ENCODE measurements at regions not wholly inside any gene's neighbourhood (a gene's known extent, or its start where the extent isn't known, plus 50 kb on each side); places are given as distances from the start of the nearest gene placed in this dataset.

GRCh38 chr2:154978244-154978643 lies 279.7 kb downstream of the KCNJ3 start:
- WGBS, 2 experiments (ENCODE audit: extremely low coverage in 2 of 2, insufficient read length in 1 of 2): no CpG with 5 or more reads among the region's 4 CpGs
- dilution Hi-C loops (cut with HindIII; ENCODE audit: low sequenced_read_pairs, unreplicated experiment): no loop called here

More at GRCh38 chr2:154978244-154978643, 279.7 kb downstream of the KCNJ3 start:
- in situ Hi-C loops (cut with MboI; ENCODE audit: low sequenced_read_pairs): no loop called here
- Histone ChIP-seq H3K27me3 (ENCODE audit: control insufficient read depth, insufficient read depth, low read length) (no peaks in the 10 kb centered on the region), H3K18ac (ENCODE audit: low read depth, low read length) (no peak overlapping the region), H2AK5ac (ENCODE audit: low read depth, low read length) (no peak overlapping the region), H3K56ac (ENCODE audit: extremely low read depth, insufficient read depth, low read length) (no peak overlapping the region), H3K36me3 (ENCODE audit: control insufficient read depth, insufficient read depth, low read length) (no peaks in the 10 kb centered on the region), H4K20me1 (ENCODE audit: insufficient read depth, low read length) (no peaks in the 10 kb centered on the region), H4K91ac (ENCODE audit: insufficient read depth, low read depth, low read length) (no peak overlapping the region), H3K79me1 (ENCODE audit: low read depth in 1 of 2, low read length in 2 of 2) (no peaks in the 10 kb centered on the region), H3K14ac (replicated peaks; ENCODE audit: low read depth, low read length) (no peak overlapping the region), H3K27ac (ENCODE audit: insufficient read depth, low read length) (no peak overlapping the region), H3K9me1 (ENCODE audit: insufficient read depth, low read length) (no peaks in the 10 kb centered on the region), H2BK120ac (ENCODE audit: low read depth, low read length) (no peak overlapping the region), H2AFZ (replicated peaks; ENCODE audit: low read length, poor library complexity) (no peak overlapping the region), H3K23ac (ENCODE audit: low read depth, low read length) (no peak overlapping the region), H2BK15ac (ENCODE audit: low read depth, low read length) (no peak overlapping the region), H4K5ac (ENCODE audit: low read depth, low read length) (no peak overlapping the region), H3K4me3 (ENCODE audit: insufficient read depth, low read depth, low read length) (no peak overlapping the region), H3K4me1 (ENCODE audit: control insufficient read depth, insufficient read depth, low read length) (no peaks in the 10 kb centered on the region), H3K4ac (ENCODE audit: low read depth, low read length) (no peak overlapping the region), H3K9me3 (ENCODE audit: control insufficient read depth, insufficient read depth, low read length) (0 out of 2 replicates have a peak, but pooled peaks cover 2% of the 10 kb centered on the region), H3K9ac (ENCODE audit: low read depth, low read length) (no peak overlapping the region), H2AK9ac (replicated peaks; ENCODE audit: low read depth, low read length, poor library complexity) (no peak overlapping the region), H4K8ac (ENCODE audit: low read depth in 2 of 2, low read length in 2 of 2) (no peak overlapping the region), H2BK20ac (ENCODE audit: low read depth, low read length) (no peak overlapping the region), H3K4me2 (ENCODE audit: low read depth, low read length) (no peak overlapping the region), H2BK5ac (ENCODE audit: low read depth, low read length, poor library complexity, severe bottlenecking) (no peak overlapping the region)
- ChIA-PET CTCF (no interaction called here), POLR2A (ENCODE audit: unreplicated experiment) (no interaction called here)
- intact Hi-C loops (cut with micrococcal nuclease): no loop called here
- TF ChIP-seq CHD1 (IDR thresholded peaks at IDR 0.05; ENCODE audit: low read depth, low read length): no peak
- TF ChIP-seq SMC3 (IDR thresholded peaks at IDR 0.05; ENCODE audit: low read depth, low read length): no peak
- TF ChIP-seq USF2 (IDR thresholded peaks at IDR 0.05; ENCODE audit: low read depth, low read length): no peak
- no peak for TF ChIP-seq RCOR1 (IDR thresholded peaks at IDR 0.05; ENCODE audit: insufficient replicate concordance, low read length)
- no peak for TF ChIP-seq RFX5 (IDR thresholded peaks at IDR 0.05; ENCODE audit: low read depth, low read length)
- no TSS peak for BruUV-seq (replicated peaks)
- ATAC-seq (ENCODE audit: low read depth) (no peak), DNase-seq (no peak)

Data from IMR-90 (cell line).